Adipocyte (in vitro differentiated cells): ENCODE measurements at regions not wholly inside any gene's neighbourhood (a gene's known extent, or its start where the extent isn't known, plus 50 kb on each side); places are given as distances from the start of the nearest gene placed in this dataset.

Source experiments
- DNase-seq: peaks from one replicate; pipeline ENCODE4 v3.0.0-alpha.2; 2015; ENCODE audit warnings: low read depth
- H3K27me3 ChIP-seq: replicated peaks from 2 replicates; pipeline ENCODE4 v1.7.0; 2013; ENCODE audit warnings: mild to moderate bottlenecking, low read length, moderate library complexity; ENCODE audit not compliant: control insufficient read depth, insufficient read depth
- H3K36me3 ChIP-seq: 2 replicates; pipeline ENCODE4 v1.7.0; 2013; ENCODE audit warnings: low read length, mild to moderate bottlenecking, moderate library complexity; ENCODE audit not compliant: control insufficient read depth, insufficient read depth, severe bottlenecking
- H3K4me1 ChIP-seq: 2 replicates; pipeline ENCODE4 v1.7.0; 2013; ENCODE audit warnings: mild to moderate bottlenecking, low read length, moderate library complexity; ENCODE audit not compliant: control insufficient read depth, insufficient read depth
- H3K4me3 ChIP-seq: 2 replicates; pipeline ENCODE4 v1.7.0; 2013; ENCODE audit warnings: mild to moderate bottlenecking, low read length, moderate library complexity
- H3K9ac ChIP-seq: 2 replicates; pipeline ENCODE4 v1.7.0; 2013; ENCODE audit warnings: mild to moderate bottlenecking, low read length, moderate library complexity
- H3K9me3 ChIP-seq: 2 replicates; pipeline ENCODE4 v1.7.0; 2013; ENCODE audit warnings: mild to moderate bottlenecking, low read length, moderate library complexity; ENCODE audit not compliant: control insufficient read depth

GRCh38 chr5:125551797-125552196 is 805.4 kb upstream of the ZNF608 start:
- H3K4me1 ChIP-seq: peaks cover 28% of the 10 kb centered on the region
- no peaks in the 10 kb centered on the region for H3K27me3 ChIP-seq
- DNase-seq: no peak
- H3K9ac ChIP-seq: no peak overlapping the region
- H3K36me3 ChIP-seq: no peaks in the 10 kb centered on the region
- H3K9me3 ChIP-seq: no peaks in the 10 kb centered on the region
- no peak overlapping the region for H3K4me3 ChIP-seq

DNA sequence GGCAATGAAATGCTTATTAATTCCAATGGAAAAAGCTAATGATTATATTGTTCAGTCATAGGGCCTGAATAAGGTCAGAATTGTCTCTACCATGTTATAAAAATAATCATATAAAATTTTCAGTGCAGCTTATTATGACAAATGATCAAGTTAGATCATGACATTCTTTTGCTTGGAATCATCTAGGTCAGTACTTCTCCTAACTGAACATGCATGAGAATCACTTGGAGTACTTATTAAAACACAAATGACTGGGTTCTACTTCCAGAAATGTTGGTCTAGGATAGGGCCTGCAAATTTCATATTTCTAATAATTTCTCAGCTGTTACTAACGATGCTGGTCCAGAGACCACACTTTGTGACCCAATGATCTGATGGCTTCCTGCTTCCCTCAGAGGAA is 806.0 kb upstream of the ZNF608 start:
- Histone ChIP-seq H3K27me3 (no peaks in the 10 kb centered on the region), H3K4me1 (peaks cover 28% of the 10 kb centered on the region), H3K9ac (no peak overlapping the region), H3K36me3 (no peaks in the 10 kb centered on the region), H3K4me3 (no peak overlapping the region), H3K9me3 (no peaks in the 10 kb centered on the region)
- no peak for DNase-seq

- Histone ChIP-seq H3K4me1 (peaks cover 25% of the 10 kb centered on the region), H3K4me3 (no peak overlapping the region), H3K9ac (no peak overlapping the region), H3K36me3 (no peaks in the 10 kb centered on the region), H3K27me3 (no peaks in the 10 kb centered on the region), H3K9me3 (no peaks in the 10 kb centered on the region)
- no peak for DNase-seq
Measured at GRCh38 chr5:125554355-125554754, 807.9 kb upstream of the ZNF608 start.

GRCh38 chr5:125555591-125555990 is 809.2 kb upstream of the ZNF608 start:
- H3K9ac ChIP-seq: no peak overlapping the region
- H3K4me3 ChIP-seq: no peak overlapping the region
- H3K36me3 ChIP-seq: no peaks in the 10 kb centered on the region
- peaks cover 19% of the 10 kb centered on the region for H3K4me1 ChIP-seq
- no peaks in the 10 kb centered on the region for H3K9me3 ChIP-seq
- DNase-seq: no peak
- no peaks in the 10 kb centered on the region for H3K27me3 ChIP-seq

GRCh38 chr5:125558016-125558415 is 811.6 kb upstream of the ZNF608 start:
- Histone ChIP-seq H3K9me3 (no peaks in the 10 kb centered on the region), H3K36me3 (no peaks in the 10 kb centered on the region), H3K27me3 (no peaks in the 10 kb centered on the region), H3K4me3 (no peak overlapping the region), H3K9ac (no peak overlapping the region), H3K4me1 (peaks cover 11% of the 10 kb centered on the region)
- no peak for DNase-seq

GRCh38 chr5:125558466-125558865 is 812.0 kb upstream of the ZNF608 start:
- Histone ChIP-seq H3K4me1 (peaks cover 11% of the 10 kb centered on the region), H3K9ac (no peak overlapping the region), H3K36me3 (no peaks in the 10 kb centered on the region), H3K9me3 (no peaks in the 10 kb centered on the region), H3K4me3 (no peak overlapping the region), H3K27me3 (no peaks in the 10 kb centered on the region)
- DNase-seq: no peak

DNA sequence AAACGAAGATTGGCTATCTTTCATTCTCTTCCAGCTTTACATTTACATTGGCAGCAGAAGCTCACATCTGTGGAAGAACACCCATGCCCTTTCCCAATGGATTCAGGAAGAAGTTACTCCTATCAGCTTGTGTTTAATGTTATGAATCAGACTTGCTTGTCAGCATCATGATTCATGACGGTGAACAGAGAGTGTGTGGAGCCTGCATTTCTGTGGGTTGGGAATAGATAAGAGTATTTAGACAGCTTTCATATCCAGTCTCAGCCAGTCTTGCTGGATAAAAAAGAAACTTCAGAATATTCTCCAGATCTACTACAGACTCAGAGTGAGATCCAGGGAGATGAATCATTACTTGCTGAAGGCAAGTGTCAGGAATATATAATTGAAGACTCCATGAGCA is 812.9 kb upstream of the ZNF608 start:
- DNase-seq: peak; percentile 83
- Histone ChIP-seq H3K27me3 (no peaks in the 10 kb centered on the region), H3K4me1 (peaks cover 11% of the 10 kb centered on the region), H3K4me3 (no peak overlapping the region), H3K9me3 (no peaks in the 10 kb centered on the region), H3K9ac (no peak overlapping the region), H3K36me3 (no peaks in the 10 kb centered on the region)

DNA sequence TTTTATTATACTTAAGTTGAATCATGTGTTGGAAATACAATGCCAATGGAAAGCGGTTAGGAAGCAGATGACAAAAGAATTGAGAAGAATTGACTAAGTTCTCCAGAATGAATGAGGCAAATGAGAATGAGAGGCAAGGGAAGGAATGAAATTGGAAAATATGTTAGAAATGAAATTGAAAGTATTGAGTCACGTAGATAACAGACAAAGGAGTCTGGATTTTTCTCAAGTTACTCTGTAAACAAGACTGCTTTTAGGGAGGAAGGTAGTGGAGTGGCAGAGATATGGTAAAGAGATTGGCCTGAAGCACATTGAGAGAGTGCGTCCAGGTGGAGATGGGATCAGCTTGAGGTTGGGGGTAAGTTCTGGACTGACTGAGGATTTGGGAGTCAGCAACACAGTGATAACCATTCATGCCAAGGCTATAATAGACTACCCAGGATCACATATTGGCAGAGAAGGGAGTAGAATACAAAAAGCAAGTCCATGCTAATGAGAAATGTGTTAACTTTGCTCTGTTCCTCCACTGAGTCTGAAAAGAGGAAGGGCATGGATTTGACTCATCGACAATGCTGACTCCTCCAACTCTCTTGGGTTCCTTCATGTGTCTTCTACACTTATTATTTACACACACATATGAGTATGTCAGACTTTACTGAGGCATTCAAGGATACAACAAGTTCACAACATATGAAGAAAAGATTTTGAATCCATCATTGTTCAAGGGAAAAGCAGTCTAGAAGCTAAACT is 814.2 kb upstream of the ZNF608 start:
- H3K9ac ChIP-seq: no peak overlapping the region
- H3K4me1 ChIP-seq: peaks cover 11% of the 10 kb centered on the region
- H3K27me3 ChIP-seq: no peaks in the 10 kb centered on the region
- H3K4me3 ChIP-seq: peak overlapping the region; percentile 53
- H3K9me3 ChIP-seq: no peaks in the 10 kb centered on the region
- no peaks in the 10 kb centered on the region for H3K36me3 ChIP-seq
- DNase-seq: peak; percentile 60

DNA sequence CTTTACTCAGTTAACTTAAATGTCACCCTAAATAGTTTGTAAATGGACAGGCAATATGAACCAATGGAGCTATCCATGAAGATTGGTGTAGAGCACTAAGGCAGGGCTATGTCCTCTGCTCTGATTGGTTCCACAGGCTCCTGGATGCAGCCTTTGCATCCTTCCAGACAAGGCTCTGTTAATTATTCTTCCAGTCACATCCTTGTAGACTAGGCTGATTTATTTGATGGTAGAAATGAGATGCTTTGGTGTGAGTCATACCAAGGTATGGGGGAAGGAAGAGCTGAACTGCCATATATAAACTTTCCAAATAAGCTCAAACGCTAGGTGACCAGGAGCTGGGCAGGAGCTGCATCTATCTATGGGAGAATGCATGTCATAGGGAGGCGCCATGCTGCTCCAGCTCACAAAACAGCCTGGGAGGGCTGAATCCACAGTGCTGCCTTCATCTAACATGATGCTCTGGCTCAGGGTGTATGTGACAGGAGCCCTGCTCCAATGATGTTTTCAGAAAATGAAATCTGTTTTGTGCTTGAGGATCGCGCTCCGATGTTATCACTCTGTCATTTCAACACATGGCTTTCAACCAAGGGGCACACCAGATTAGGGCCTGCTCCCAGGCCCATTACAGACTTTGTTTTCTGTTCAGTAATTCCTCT is 818.0 kb upstream of the ZNF608 start:
- no peak overlapping the region for H3K4me3 ChIP-seq
- no peak overlapping the region for H3K9ac ChIP-seq
- H3K36me3 ChIP-seq: no peaks in the 10 kb centered on the region
- peaks cover 9% of the 10 kb centered on the region for H3K4me1 ChIP-seq
- no peak for DNase-seq
- H3K27me3 ChIP-seq: no peaks in the 10 kb centered on the region
- H3K9me3 ChIP-seq: no peaks in the 10 kb centered on the region

DNA sequence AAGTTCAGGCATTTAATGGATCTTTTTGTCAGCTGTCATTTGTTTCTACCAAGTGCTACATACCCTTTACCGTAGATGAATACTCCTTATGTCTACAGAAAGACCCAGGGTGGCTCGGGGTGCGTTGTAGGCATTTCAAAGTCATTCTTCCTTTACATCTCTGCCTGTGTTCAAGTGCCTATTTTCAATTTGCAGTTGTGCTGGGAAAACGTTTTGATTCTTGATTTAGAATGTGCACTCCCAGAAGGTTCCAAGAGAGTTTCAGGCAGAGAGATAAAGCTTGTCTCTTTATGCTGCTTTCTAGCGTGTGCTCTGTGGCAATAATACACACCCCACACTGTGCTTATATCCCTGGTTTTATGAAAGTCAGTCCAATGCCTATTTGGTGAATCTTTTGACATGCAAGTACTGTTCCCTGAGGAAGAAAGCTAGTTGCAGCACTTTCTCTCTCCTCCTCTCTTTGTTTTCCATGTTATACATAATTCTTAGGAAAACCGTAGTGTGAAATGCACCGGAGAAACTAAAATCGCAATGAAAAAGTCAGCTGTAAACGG is 828.1 kb upstream of the ZNF608 start:
- no peak for DNase-seq
- H3K4me3 ChIP-seq: no peak overlapping the region
- H3K27me3 ChIP-seq: peaks cover 3% of the 10 kb centered on the region
- no peaks in the 10 kb centered on the region for H3K36me3 ChIP-seq
- no peak overlapping the region for H3K9ac ChIP-seq
- H3K4me1 ChIP-seq: no peaks in the 10 kb centered on the region
- no peaks in the 10 kb centered on the region for H3K9me3 ChIP-seq

GRCh38 chr5:125575171-125575890 is 828.9 kb upstream of the ZNF608 start:
- DNase-seq: no peak
- no peak overlapping the region for H3K4me3 ChIP-seq

More at GRCh38 chr5:125575171-125575890, 828.9 kb upstream of the ZNF608 start:
- Histone ChIP-seq H3K9ac (no peak overlapping the region), H3K4me1 (no peaks in the 10 kb centered on the region), H3K27me3 (peaks cover 3% of the 10 kb centered on the region), H3K9me3 (no peaks in the 10 kb centered on the region), H3K36me3 (no peaks in the 10 kb centered on the region)
